Subcutaneous abdominal adipose tissue (tissue), 5 donors: ENCODE measurements at regions not wholly inside any gene's neighbourhood (a gene's known extent, or its start where the extent isn't known, plus 50 kb on each side); places are given as distances from the start of the nearest gene placed in this dataset.

Experiments used
- H3K27ac ChIP-seq: one replicate; pipeline ENCODE4 v1.7.0; 2013; ENCODE audit warnings: low read depth, mild to moderate bottlenecking, inconsistent platforms, low read length, moderate library complexity
- H3K27me3 ChIP-seq, 5 donors: one replicate each; pipeline ENCODE4 v1.7.0; 2013; ENCODE audit warnings: low read length in 5 of 5, inconsistent platforms in 1 of 5; ENCODE audit not compliant: control insufficient read depth in 5 of 5, insufficient read depth in 4 of 5
- H3K36me3 ChIP-seq, 5 donors: one replicate each; pipeline ENCODE4 v1.7.0; 2013; ENCODE audit warnings: low read length in 5 of 5; ENCODE audit not compliant: control insufficient read depth in 5 of 5, insufficient read depth in 5 of 5
- H3K4me1 ChIP-seq, 5 donors: one replicate each; pipeline ENCODE4 v1.7.0; 2013; ENCODE audit warnings: low read length in 5 of 5, mild to moderate bottlenecking in 3 of 5, moderate library complexity in 1 of 5; ENCODE audit not compliant: control insufficient read depth in 5 of 5, insufficient read depth in 5 of 5
- H3K4me3 ChIP-seq, 5 donors: one replicate each; pipeline ENCODE4 v1.7.0; 2013; ENCODE audit warnings: low read length in 5 of 5, low read depth in 1 of 5
- H3K9ac ChIP-seq, 5 donors: one replicate each; pipeline ENCODE4 v1.7.0; 2013; ENCODE audit warnings: low read length in 5 of 5, mild to moderate bottlenecking in 4 of 5, moderate library complexity in 3 of 5
- H3K9me3 ChIP-seq, 5 donors: one replicate each; pipeline ENCODE4 v1.7.0; 2013; ENCODE audit warnings: low read length in 5 of 5; ENCODE audit not compliant: control insufficient read depth in 5 of 5
- donor health status: healthy.
- donor health status: healthy.
- donor health status: healthy.
- donor health status: healthy.
- donor health status: healthy.

DNA sequence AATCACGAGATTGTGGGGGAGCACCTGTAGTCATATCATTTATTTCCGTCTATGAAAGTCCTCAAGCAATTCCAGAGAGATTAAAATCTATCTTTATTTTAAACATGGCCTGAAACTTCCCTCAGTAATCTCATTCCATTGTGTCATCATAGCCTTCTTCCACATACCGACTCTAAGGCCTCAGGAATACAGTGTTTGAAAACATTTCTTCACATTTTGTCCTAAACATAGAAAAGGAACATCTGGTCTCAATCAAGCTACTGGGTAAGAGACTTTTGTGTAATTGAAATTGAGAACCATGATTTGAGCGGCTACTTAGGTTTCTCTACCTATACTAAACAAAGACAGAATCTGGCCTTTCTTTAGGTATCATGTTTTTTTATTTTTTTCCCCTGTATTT lies 78.0 kb upstream of the ELMO1 start:
- Histone ChIP-seq H3K27me3 (no peaks in the 10 kb centered on the region), H3K4me3 (no peak overlapping the region), H3K27ac (no peak overlapping the region), H3K9ac (no peak overlapping the region), H3K36me3 (no peaks in the 10 kb centered on the region), H3K9me3 (peaks cover 0 to under 1% (median 0%) of the 10 kb centered on the region in 5 donors), H3K4me1 (peaks cover 0 to 10% (median 0%) of the 10 kb centered on the region in 5 donors)

DNA sequence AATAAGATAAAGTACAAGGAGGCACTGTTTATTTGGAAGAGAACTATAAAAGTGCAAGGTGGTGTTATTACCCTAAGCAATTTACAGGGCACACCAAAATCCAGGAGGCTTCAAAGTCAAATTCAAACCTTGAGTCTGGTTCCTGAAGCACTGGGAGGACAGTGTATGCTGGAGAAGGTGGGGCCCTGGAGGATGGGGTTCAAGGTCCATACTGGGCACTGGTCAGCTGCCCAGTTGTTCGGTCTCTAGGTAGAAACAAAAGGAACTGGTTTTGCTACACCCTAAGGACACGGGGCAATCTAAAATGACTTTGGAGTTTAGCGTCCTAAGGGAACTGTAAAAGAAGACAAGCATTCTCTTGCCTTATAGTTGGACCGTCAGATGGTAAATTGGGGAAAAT lies 78.4 kb upstream of the ELMO1 start:
- no peak overlapping the region for H3K27ac ChIP-seq
- H3K27me3 ChIP-seq, result no peaks in the 10 kb centered on the region
- no peaks in the 10 kb centered on the region for H3K9me3 ChIP-seq
- no peak overlapping the region for H3K4me3 ChIP-seq
- H3K9ac ChIP-seq, result no peak overlapping the region
- H3K4me1 ChIP-seq, result peaks cover 0 to 13% (median 0%) of the 10 kb centered on the region in 5 donors
- no peaks in the 10 kb centered on the region for H3K36me3 ChIP-seq

DNA sequence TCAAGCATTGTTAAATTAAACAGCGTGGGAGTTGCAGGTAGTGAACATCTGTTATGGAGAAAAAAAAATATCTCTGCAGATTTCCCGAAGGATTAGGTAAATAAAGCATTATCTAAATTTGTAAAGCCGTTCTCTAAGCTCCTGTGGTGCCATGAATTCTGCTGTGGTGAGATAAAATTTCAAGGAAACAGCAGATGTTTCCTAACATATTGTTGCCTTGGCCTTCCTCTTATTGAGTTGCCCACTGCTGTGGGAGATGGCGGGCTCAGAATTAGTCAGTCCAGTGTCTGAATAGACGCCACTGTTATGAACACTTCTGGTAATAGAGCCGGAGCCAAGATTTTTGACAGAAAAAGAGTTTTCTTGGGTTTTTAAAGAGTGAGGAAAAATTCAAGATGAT lies 82.6 kb upstream of the ELMO1 start:
- Histone ChIP-seq H3K36me3 (no peaks in the 10 kb centered on the region), H3K4me1 (peaks cover 0 to 13% (median 0%) of the 10 kb centered on the region in 5 donors), H3K27me3 (no peaks in the 10 kb centered on the region), H3K9ac (no peak overlapping the region), H3K9me3 (peaks cover 0 to 3% (median 0%) of the 10 kb centered on the region in 5 donors), H3K4me3 (no peak overlapping the region), H3K27ac (no peak overlapping the region)

DNA sequence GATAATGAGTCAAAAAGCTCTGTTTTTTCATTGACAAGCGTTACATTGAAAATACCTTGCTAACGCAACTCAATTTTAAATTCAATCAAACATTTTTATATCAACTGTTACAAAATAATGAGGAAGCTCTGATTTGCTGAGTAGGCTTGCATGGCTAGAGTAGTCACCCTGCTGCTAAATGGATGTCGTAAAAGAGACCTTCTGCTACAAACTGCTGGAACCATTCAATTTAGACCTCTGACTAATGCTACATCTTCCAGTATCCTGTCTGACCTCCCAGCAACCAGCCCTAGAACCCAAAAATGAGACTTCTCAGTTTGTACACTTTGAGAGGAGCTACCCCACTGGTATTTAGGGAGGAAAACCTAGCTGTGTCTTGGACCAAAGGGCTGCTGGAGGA lies 84.0 kb upstream of the ELMO1 start:
- no peak overlapping the region for H3K9ac ChIP-seq
- no peak overlapping the region for H3K27ac ChIP-seq
- peaks cover 0 to 9% (median 0%) of the 10 kb centered on the region in 5 donors for H3K4me1 ChIP-seq
- H3K36me3 ChIP-seq, result no peaks in the 10 kb centered on the region
- no peak overlapping the region for H3K4me3 ChIP-seq
- H3K9me3 ChIP-seq, result peaks cover 0 to 3% (median 0%) of the 10 kb centered on the region in 5 donors
- H3K27me3 ChIP-seq, result no peaks in the 10 kb centered on the region

DNA sequence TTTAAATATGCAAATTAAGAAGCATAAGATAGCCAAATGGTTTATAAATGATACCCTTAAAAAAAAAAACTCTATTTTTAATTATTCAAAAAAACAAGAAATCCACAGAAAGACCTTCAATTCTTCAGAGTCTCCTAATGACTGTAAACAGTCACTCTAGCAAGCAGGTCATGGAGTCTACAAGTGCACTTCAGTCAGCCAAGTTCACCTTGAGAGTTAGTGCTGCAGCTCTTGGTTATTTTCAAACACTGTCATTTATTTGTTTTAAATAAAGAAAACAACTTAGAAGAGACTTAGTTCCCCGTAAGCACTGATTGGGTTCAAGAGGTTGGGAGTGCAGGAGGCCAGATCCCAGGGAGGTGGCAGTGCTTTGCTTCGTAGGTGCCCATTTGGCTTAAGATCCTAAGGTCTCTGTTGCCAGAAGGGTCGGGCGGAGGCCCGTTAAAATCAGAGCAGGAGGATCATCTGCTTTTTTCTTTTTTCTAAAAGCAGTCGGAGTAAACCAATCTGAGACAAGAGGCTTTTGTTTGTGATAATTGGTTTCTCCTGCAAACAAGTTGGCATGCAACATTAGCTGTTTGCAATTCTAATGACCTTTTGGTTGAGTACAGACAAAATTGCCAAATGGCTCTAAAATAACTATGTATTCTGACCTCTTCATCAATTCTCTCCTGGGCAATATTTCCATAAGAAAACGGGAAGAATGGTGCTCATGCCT lies 86.4 kb upstream of the ELMO1 start:
- no peak overlapping the region for H3K9ac ChIP-seq
- H3K36me3 ChIP-seq, result no peaks in the 10 kb centered on the region
- H3K4me1 ChIP-seq, result peaks cover 0 to 9% (median 0%) of the 10 kb centered on the region in 5 donors
- H3K27ac ChIP-seq, result no peak overlapping the region
- H3K27me3 ChIP-seq, result no peaks in the 10 kb centered on the region
- no peak overlapping the region for H3K4me3 ChIP-seq
- peaks cover 0 to 3% (median 0%) of the 10 kb centered on the region in 5 donors for H3K9me3 ChIP-seq

DNA sequence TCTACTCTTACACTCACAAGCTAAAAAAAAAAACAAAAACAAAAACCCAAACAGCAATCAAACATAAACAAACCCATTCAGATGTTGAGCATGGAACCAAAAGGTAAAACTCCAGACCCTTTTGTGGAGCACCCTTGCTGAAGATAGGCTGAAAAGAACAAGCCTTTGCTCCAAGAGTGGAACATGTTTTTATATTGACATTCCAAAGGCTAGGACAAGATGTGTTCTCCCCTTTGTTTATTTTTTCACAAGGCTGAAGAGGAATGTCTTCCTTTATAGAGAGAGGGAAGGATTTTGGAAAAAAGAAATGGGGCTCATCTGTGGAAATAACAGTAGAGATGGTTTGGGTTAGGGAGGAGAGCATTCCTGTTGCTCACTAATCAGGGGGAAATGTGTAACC lies 87.2 kb upstream of the ELMO1 start:
- Histone ChIP-seq H3K9me3 (peaks cover 0 to 3% (median 0%) of the 10 kb centered on the region in 5 donors), H3K4me3 (no peak overlapping the region), H3K4me1 (peaks cover 0 to 6% (median 0%) of the 10 kb centered on the region in 5 donors), H3K27ac (no peak overlapping the region), H3K9ac (no peak overlapping the region), H3K27me3 (no peaks in the 10 kb centered on the region), H3K36me3 (no peaks in the 10 kb centered on the region)

DNA sequence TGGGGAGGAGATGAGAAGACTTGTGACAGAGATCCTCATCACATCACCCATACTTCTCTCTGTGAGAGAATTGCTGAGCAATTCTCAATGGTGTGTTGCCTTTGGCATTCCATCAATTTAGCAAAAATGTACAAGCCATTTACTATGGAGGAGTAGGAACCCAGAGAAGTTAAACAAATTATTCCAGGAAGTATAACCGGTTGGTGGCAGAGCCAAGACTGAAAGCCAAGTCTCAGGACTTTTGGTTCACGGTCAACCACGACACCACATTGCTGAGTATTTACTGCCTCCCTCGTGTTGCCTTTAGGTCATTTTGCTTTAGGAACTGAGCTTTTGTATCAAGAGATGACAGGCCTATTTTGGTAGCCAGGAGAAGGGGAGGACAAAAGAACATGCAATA lies 88.0 kb upstream of the ELMO1 start:
- peaks cover 0 to 3% (median 0%) of the 10 kb centered on the region in 5 donors for H3K4me1 ChIP-seq
- no peak overlapping the region for H3K4me3 ChIP-seq
- peaks cover 0 to 3% (median 0%) of the 10 kb centered on the region in 5 donors for H3K9me3 ChIP-seq
- H3K27ac ChIP-seq, result no peak overlapping the region
- no peaks in the 10 kb centered on the region for H3K27me3 ChIP-seq
- H3K36me3 ChIP-seq, result no peaks in the 10 kb centered on the region
- H3K9ac ChIP-seq, result no peak overlapping the region

DNA sequence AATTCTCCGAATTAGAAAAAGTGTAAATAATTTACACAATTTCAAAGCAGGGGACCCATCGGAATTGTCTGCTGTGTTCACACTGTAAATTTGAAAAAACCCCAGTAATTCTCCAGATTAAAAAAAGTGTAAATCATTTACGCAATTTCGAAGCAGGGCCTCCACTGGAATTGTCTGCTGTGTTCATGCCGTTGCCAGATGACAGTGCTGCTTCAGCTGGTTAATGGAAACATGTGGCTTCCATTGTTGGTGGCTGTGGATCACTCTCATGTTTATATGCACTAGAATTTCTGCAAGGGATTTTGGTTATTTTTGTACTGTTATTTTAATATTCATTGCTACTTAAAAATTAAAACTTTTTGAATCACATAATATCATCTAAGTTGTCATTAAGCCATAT lies 88.8 kb upstream of the ELMO1 start:
- no peak overlapping the region for H3K9ac ChIP-seq
- peaks cover 0 to 3% (median 0%) of the 10 kb centered on the region in 5 donors for H3K4me1 ChIP-seq
- H3K27me3 ChIP-seq, result no peaks in the 10 kb centered on the region
- no peak overlapping the region for H3K27ac ChIP-seq
- H3K9me3 ChIP-seq, result peaks cover 0 to 3% (median 0%) of the 10 kb centered on the region in 5 donors
- no peak overlapping the region for H3K4me3 ChIP-seq
- H3K36me3 ChIP-seq, result no peaks in the 10 kb centered on the region

DNA sequence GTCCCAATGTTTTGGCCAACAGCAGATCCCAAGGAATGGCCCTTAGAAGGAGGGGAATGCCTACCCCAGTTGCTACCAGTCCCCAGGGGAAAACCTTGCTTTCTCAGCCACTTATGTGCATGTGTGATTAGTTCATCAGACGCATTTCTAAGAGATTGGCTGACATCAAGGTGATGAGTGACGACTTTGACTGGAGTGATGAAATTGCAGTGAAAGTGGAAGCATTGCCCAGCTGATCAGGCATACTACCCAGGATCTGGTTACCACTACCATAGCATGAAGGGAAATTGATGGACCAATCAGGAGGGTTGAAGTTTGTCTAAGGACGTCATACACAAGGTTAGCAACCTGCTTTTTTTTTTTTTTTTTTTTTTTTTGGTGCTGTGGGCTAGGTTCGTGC lies 90.3 kb upstream of the ELMO1 start:
- Histone ChIP-seq H3K4me1 (peaks cover 0 to 3% (median 0%) of the 10 kb centered on the region in 5 donors), H3K4me3 (no peak overlapping the region), H3K27me3 (no peaks in the 10 kb centered on the region), H3K36me3 (no peaks in the 10 kb centered on the region), H3K27ac (no peak overlapping the region), H3K9me3 (no peaks in the 10 kb centered on the region), H3K9ac (no peak overlapping the region)

DNA sequence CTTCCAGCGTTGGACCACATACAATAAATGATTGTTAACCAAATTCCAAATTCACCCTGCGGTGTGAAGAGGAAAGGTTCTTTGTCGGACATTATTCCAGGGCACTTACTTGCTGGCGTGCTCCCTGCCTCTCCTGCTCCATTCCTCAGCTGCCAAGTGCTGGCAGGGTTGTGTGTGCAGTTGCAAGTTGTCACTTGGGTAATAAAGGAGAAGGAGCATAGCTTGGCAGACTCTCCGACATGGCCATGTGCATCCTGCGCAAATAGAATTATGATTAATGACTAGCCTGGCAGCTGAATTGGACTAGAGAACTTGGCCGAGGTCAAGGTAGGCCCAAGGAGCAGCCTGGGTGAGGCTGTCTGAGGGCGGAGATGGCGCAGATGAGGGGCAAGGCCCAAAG lies 92.3 kb upstream of the ELMO1 start:
- H3K4me3 ChIP-seq, result no peak overlapping the region
- H3K9me3 ChIP-seq, result no peaks in the 10 kb centered on the region
- H3K27ac ChIP-seq, result no peak overlapping the region
- peaks cover 0 to 3% (median under 1%) of the 10 kb centered on the region in 5 donors for H3K4me1 ChIP-seq
- no peaks in the 10 kb centered on the region for H3K27me3 ChIP-seq
- no peak overlapping the region for H3K9ac ChIP-seq
- H3K36me3 ChIP-seq, result no peaks in the 10 kb centered on the region
